ENCODE measurements at regions not wholly inside any gene's neighbourhood (a gene's known extent, or its start where the extent isn't known, plus 50 kb on each side); places are given as distances from the start of the nearest gene placed in this dataset.

GRCh38 chr5:117779171-117779570 lies 1204.5 kb upstream of the SEMA6A start:
- Mint-ChIP-seq H3K27me3 (no peaks in the 10 kb centered on the region), H3K36me3 (no peaks in the 10 kb centered on the region), H3K27ac (no peak overlapping the region), H3K9me3 (ENCODE audit: low read depth) (peaks cover 8% of the 10 kb centered on the region), H3K4me1 (ENCODE audit: low read depth) (no peaks in the 10 kb centered on the region), H3K4me3 (no peak overlapping the region)

GRCh38 chr5:117776977-117777376 lies 1202.4 kb upstream of the SEMA6A start:
- no peak overlapping the region for H3K4me3 Mint-ChIP-seq
- H3K9me3 Mint-ChIP-seq (ENCODE audit: low read depth) = peaks cover 16% of the 10 kb centered on the region
- H3K27me3 Mint-ChIP-seq = no peaks in the 10 kb centered on the region
- no peak overlapping the region for H3K27ac Mint-ChIP-seq
- no peaks in the 10 kb centered on the region for H3K36me3 Mint-ChIP-seq
- H3K4me1 Mint-ChIP-seq (ENCODE audit: low read depth) = no peaks in the 10 kb centered on the region

GRCh38 chr5:117769877-117770276 lies 1195.3 kb upstream of the SEMA6A start:
- H3K27ac Mint-ChIP-seq = no peak overlapping the region
- H3K4me3 Mint-ChIP-seq = no peak overlapping the region
- peaks cover 20% of the 10 kb centered on the region for H3K9me3 Mint-ChIP-seq (ENCODE audit: low read depth)
- no peaks in the 10 kb centered on the region for H3K27me3 Mint-ChIP-seq
- no peaks in the 10 kb centered on the region for H3K4me1 Mint-ChIP-seq (ENCODE audit: low read depth)
- H3K36me3 Mint-ChIP-seq = no peaks in the 10 kb centered on the region

DNA sequence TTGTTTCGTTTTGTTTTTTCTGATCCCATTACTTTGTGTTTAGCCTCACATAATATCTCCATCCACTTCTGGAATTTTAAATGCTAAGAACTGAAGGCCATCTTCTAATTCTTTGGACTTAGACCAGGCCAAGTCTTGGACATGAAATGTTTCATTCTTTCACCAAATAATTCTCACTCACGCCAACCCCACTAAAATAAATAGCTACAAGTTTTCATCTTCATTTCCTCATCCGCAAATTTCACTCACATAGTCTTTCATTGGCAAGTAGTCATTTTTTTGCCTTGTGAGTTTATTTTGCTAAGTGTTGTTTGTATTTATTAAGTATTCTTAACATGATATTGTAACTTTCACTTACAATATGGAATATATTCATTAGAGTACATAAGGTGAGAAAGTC lies 1188.6 kb upstream of the SEMA6A start:
- no peaks in the 10 kb centered on the region for H3K4me1 Mint-ChIP-seq (ENCODE audit: low read depth)
- H3K9me3 Mint-ChIP-seq (ENCODE audit: low read depth) = peaks cover 4% of the 10 kb centered on the region

DNA sequence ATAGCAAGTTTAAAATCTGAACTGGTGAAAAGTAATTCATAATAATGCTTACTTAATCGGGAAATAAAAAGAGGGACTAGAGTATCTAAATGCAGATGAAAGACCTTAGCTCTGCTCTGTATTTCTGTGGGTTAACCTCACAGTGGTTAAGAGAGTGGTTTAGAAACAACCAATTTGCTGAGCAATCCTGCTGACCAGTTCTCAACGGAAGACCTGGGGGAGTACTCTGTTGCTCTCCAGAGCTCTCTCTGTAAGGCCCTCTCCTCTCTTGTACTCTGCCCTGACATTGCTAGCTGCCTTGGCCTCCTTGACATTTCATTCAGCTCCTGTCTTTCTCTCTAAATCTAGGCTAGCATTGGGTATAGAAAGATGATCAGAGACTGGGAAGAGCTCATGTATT lies 1186.6 kb upstream of the SEMA6A start:
- no peak overlapping the region for H3K4me3 Mint-ChIP-seq
- H3K27me3 Mint-ChIP-seq = no peaks in the 10 kb centered on the region
- H3K4me1 Mint-ChIP-seq (ENCODE audit: low read depth) = no peaks in the 10 kb centered on the region
- no peak overlapping the region for H3K27ac Mint-ChIP-seq
- no peaks in the 10 kb centered on the region for H3K36me3 Mint-ChIP-seq
- peaks cover 4% of the 10 kb centered on the region for H3K9me3 Mint-ChIP-seq (ENCODE audit: low read depth)

More for the DNA sequence above, 1188.6 kb upstream of the SEMA6A start:
- H3K4me3 Mint-ChIP-seq = no peak overlapping the region
- H3K27ac Mint-ChIP-seq = no peak overlapping the region
- H3K27me3 Mint-ChIP-seq = no peaks in the 10 kb centered on the region
- H3K36me3 Mint-ChIP-seq = no peaks in the 10 kb centered on the region

GRCh38 chr5:117759849-117760499 lies 1185.4 kb upstream of the SEMA6A start:
- H3K36me3 Mint-ChIP-seq = no peaks in the 10 kb centered on the region
- H3K9me3 Mint-ChIP-seq (ENCODE audit: low read depth) = peaks cover 9% of the 10 kb centered on the region
- no peak overlapping the region for H3K4me3 Mint-ChIP-seq
- H3K27me3 Mint-ChIP-seq = no peaks in the 10 kb centered on the region
- no peak overlapping the region for H3K27ac Mint-ChIP-seq
- no peaks in the 10 kb centered on the region for H3K4me1 Mint-ChIP-seq (ENCODE audit: low read depth)

DNA sequence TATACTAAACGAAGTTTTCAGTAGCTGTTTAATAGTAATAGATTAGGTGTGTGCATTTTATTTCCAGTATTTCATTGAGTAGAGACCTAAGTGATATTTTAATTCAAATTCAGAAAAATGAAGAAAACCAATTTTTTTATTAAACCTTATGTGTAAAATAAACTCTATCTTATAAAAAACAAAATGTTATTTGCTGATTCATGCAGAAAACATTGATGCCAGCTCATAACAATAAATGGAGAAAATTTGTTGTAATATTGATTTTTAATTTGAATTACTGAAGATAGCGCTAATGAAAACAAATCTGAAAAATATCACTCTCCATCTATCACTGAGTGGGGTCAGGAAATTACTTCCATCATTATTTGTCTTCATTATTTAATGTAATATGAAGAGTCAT lies 1177.8 kb upstream of the SEMA6A start:
- H3K4me1 Mint-ChIP-seq (ENCODE audit: low read depth) = no peaks in the 10 kb centered on the region
- H3K9me3 Mint-ChIP-seq (ENCODE audit: low read depth) = peaks cover 5% of the 10 kb centered on the region
- H3K36me3 Mint-ChIP-seq = no peaks in the 10 kb centered on the region
- H3K27ac Mint-ChIP-seq = no peak overlapping the region
- H3K4me3 Mint-ChIP-seq = no peak overlapping the region
- no peaks in the 10 kb centered on the region for H3K27me3 Mint-ChIP-seq

DNA sequence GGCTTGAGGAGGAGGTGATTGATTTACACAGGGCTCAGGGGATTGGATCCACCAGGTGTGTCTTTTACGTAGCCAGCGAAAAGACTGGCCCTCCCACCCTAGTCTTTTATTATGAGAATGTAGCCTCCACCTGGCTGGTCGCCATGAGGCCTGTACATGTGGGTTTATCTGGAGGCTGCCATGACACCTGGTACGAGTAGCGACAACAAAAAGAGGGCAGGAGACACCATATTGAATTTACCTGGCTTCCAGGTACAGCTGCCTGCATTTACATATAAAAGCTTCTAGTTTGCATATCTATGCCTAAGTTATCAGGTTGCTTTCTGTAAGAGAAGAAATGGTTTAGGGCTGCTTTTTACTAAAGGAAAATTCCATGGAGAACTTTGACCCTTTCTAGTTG lies 1173.7 kb upstream of the SEMA6A start:
- H3K4me1 Mint-ChIP-seq (ENCODE audit: low read depth) = no peaks in the 10 kb centered on the region
- H3K4me3 Mint-ChIP-seq = no peak overlapping the region
- no peak overlapping the region for H3K27ac Mint-ChIP-seq
- no peaks in the 10 kb centered on the region for H3K36me3 Mint-ChIP-seq
- no peaks in the 10 kb centered on the region for H3K9me3 Mint-ChIP-seq (ENCODE audit: low read depth)
- H3K27me3 Mint-ChIP-seq = no peaks in the 10 kb centered on the region

- H3K9me3 Mint-ChIP-seq (ENCODE audit: low read depth) = no peaks in the 10 kb centered on the region
- H3K27me3 Mint-ChIP-seq = no peaks in the 10 kb centered on the region
- H3K36me3 Mint-ChIP-seq = no peaks in the 10 kb centered on the region
- H3K4me3 Mint-ChIP-seq = no peak overlapping the region
- H3K27ac Mint-ChIP-seq = no peak overlapping the region
- H3K4me1 Mint-ChIP-seq (ENCODE audit: low read depth) = no peaks in the 10 kb centered on the region
Observed at GRCh38 chr5:117743337-117743736, 1168.7 kb upstream of the SEMA6A start.

GRCh38 chr5:117741655-117742206 lies 1167.1 kb upstream of the SEMA6A start:
- Mint-ChIP-seq H3K9me3 (ENCODE audit: low read depth) (peaks cover 8% of the 10 kb centered on the region), H3K27ac (no peak overlapping the region), H3K27me3 (no peaks in the 10 kb centered on the region), H3K4me1 (ENCODE audit: low read depth) (no peaks in the 10 kb centered on the region), H3K4me3 (no peak overlapping the region), H3K36me3 (no peaks in the 10 kb centered on the region)

GRCh38 chr5:117740268-117740667 lies 1165.6 kb upstream of the SEMA6A start:
- peaks cover 8% of the 10 kb centered on the region for H3K9me3 Mint-ChIP-seq (ENCODE audit: low read depth)
- no peaks in the 10 kb centered on the region for H3K4me1 Mint-ChIP-seq (ENCODE audit: low read depth)
- H3K27ac Mint-ChIP-seq = no peak overlapping the region
- H3K36me3 Mint-ChIP-seq = no peaks in the 10 kb centered on the region
- no peaks in the 10 kb centered on the region for H3K27me3 Mint-ChIP-seq
- H3K4me3 Mint-ChIP-seq = no peak overlapping the region

DNA sequence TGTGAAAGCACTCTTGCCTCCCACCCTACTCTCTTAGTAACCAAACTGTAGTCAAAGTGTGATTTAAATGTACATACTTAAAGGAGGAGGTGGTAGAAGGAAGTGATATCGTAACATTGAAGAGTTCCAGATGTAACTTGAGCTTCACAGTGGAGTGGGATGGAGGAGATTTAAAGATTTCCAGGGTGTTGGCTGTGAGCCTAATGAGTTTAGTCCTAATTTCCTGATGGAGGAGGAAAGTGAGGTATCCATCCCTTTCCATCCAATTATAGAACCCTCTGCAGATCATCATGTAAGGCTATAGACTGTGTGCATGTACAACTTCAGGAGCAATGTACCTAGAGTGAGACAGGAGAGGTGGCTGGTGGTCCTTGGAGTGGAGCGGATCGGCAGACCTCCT lies 1163.9 kb upstream of the SEMA6A start:
- Mint-ChIP-seq H3K27me3 (no peaks in the 10 kb centered on the region), H3K4me3 (no peak overlapping the region), H3K4me1 (ENCODE audit: low read depth) (no peaks in the 10 kb centered on the region), H3K9me3 (ENCODE audit: low read depth) (peaks cover 8% of the 10 kb centered on the region), H3K27ac (no peak overlapping the region), H3K36me3 (no peaks in the 10 kb centered on the region)

DNA sequence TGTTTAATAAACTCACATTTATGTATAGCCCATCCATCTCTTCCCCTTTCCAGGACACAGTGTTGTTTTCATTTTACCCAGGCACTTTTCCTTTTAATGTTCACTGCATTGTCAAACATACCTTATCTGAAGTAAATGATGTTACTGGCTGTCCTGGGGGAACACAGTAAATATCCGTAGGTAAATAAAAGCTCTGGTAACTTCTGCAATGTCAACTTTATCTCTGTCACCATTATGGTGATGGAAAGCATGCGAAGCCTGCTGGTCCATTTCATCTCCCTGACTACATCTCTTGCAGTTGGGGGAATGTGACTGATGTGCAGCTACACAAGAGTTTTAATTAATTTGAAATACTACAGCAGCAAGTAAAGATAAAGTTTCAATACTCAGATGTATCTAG lies 1162.1 kb upstream of the SEMA6A start:
- no peak overlapping the region for H3K4me3 Mint-ChIP-seq
- no peaks in the 10 kb centered on the region for H3K27me3 Mint-ChIP-seq
- H3K4me1 Mint-ChIP-seq (ENCODE audit: low read depth) = no peaks in the 10 kb centered on the region
- H3K36me3 Mint-ChIP-seq = no peaks in the 10 kb centered on the region
- no peak overlapping the region for H3K27ac Mint-ChIP-seq
- H3K9me3 Mint-ChIP-seq (ENCODE audit: low read depth) = peaks cover 8% of the 10 kb centered on the region

GRCh38 chr5:117734056-117734455 lies 1159.4 kb upstream of the SEMA6A start:
- Mint-ChIP-seq H3K4me1 (ENCODE audit: low read depth) (no peaks in the 10 kb centered on the region), H3K27ac (no peak overlapping the region), H3K36me3 (no peaks in the 10 kb centered on the region), H3K27me3 (no peaks in the 10 kb centered on the region), H3K4me3 (no peak overlapping the region), H3K9me3 (ENCODE audit: low read depth) (peaks cover 8% of the 10 kb centered on the region)

GRCh38 chr5:117733051-117733450 lies 1158.4 kb upstream of the SEMA6A start:
- H3K9me3 Mint-ChIP-seq (ENCODE audit: low read depth) = peaks cover 5% of the 10 kb centered on the region
- no peak overlapping the region for H3K27ac Mint-ChIP-seq

GRCh38 chr5:117732264-117732663 lies 1157.6 kb upstream of the SEMA6A start:
- no peaks in the 10 kb centered on the region for H3K36me3 Mint-ChIP-seq

More at GRCh38 chr5:117733051-117733450, 1158.4 kb upstream of the SEMA6A start:
- Mint-ChIP-seq H3K4me3 (no peak overlapping the region), H3K4me1 (ENCODE audit: low read depth) (no peaks in the 10 kb centered on the region), H3K27me3 (no peaks in the 10 kb centered on the region), H3K36me3 (no peaks in the 10 kb centered on the region)

More at GRCh38 chr5:117732264-117732663, 1157.6 kb upstream of the SEMA6A start:
- H3K4me3 Mint-ChIP-seq = no peak overlapping the region
- no peaks in the 10 kb centered on the region for H3K27me3 Mint-ChIP-seq
- no peaks in the 10 kb centered on the region for H3K4me1 Mint-ChIP-seq (ENCODE audit: low read depth)
- no peak overlapping the region for H3K27ac Mint-ChIP-seq
- H3K9me3 Mint-ChIP-seq (ENCODE audit: low read depth) = no peaks in the 10 kb centered on the region
